ENCODE measurements at regions not wholly inside any gene's neighbourhood (a gene's known extent, or its start where the extent isn't known, plus 50 kb on each side); places are given as distances from the start of the nearest gene placed in this dataset.

DNA sequence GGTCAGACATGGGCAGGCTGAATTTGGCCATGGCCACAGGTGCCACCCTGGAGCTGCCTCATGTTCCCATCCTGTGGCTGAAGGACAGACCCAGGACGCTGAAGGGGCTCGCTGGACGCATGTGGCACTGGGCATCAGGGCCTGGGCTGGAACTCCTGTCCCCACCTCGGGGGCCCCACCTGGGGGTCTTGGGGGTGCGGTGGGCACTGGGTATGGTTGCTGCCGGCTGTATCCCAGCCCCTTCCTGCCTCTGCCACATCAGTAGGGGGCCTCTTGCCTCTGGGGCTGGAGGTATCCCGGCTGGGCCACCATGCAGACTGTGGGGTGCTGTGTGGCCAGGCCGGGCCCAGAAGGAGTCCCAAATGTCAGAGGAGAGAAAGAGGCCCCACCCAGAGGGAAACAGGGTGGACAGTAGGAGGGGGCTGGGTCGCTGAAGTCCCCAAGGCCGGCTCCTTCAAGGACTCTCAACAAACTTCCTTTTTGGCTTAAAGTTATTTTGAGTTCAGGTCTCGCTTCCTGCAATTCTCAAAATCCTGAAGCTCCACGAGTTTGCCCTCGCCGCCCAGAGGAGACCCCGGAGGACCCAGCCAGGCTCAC lies 78.7 kb downstream of the SIK1 start:
- FAIRE-seq = no peak

DNA sequence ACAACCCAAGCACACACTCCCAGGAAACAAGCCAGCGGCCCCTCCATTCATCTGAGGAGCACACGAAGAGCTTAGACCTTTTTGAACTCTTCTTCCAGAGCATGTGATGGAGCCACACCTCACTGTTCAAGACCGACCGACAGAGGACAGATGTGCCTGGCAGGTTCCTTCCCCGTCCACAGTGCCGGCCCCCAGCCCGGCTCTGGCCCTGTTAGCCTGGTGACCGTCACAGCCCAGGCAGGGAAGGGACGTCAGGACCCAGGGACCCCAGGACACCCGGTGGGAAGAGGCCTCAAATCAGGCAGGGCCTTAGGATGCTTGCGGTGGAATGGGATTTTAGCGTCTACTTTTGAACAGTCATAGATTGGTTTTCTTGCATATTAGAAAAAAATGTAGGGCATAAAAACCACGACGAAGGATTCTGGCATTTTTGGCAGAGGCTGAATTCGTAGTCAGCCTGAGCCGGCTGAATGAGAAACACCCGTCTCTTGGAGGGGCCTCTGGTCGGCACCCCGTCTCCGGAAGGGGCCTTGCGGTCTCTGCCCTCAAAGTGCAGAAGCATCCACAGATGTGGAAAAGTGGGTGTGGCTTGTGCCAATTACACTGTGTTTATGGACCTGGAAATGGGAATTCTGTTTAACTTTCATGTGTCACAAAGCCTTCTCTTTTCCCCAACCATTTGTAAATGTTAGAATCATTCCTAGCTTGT lies 79.3 kb downstream of the SIK1 start:
- FAIRE-seq = no peak

- no peak for FAIRE-seq
Observed at GRCh38 chr21:43346551-43346950, 80.4 kb downstream of the SIK1 start.

- no peak for FAIRE-seq
Observed at GRCh38 chr21:43345746-43346409, 81.1 kb downstream of the SIK1 start.

- no peak for FAIRE-seq
Observed at GRCh38 chr21:43345046-43345745, 81.7 kb downstream of the SIK1 start.

GRCh38 chr21:43343992-43344886 lies 82.7 kb downstream of the SIK1 start:
- FAIRE-seq = no peak

DNA sequence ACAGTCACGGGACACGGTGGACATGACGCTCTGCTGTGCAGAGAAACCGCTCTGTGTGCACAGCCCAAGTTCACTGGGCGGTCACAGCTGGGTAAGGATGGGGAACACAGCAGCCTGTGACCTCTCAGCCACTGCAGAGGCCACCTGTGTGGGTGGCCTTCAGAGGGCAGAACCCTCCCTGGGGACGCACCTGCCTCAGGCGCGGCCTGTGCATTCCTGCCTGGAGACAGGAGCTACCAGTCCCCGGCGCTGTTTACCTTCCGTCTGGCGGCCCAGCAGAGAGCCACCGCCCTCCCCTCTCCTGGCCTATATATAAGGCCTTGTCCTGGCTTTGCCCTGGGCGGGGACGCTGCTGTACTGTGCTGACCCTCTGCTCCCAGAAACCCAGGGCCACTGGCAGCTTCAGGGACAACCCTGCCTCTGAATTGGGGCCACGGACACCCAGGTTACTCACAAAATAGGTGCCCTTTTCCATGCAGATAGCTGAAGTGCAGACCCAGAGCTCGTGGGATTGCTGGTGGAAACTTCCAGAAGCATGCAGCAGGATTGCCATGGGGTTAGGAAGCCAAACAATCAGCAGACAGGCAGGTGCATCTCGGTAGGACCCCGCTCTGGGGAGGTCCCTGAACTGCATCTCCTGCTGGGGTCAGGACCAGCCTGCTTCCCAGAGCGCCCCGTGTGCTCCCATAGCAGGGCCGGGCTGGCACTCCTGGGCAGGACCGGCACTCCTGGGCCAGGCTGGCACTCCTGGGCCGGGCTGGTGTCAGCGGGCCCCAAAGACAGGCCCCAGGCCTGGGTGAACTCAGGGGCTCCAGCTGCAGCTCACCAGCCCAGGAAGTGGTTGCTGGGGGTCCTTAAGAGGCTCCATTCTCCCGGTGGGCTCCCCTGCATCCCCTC lies 83.6 kb downstream of the SIK1 start:
- no peak for FAIRE-seq

DNA sequence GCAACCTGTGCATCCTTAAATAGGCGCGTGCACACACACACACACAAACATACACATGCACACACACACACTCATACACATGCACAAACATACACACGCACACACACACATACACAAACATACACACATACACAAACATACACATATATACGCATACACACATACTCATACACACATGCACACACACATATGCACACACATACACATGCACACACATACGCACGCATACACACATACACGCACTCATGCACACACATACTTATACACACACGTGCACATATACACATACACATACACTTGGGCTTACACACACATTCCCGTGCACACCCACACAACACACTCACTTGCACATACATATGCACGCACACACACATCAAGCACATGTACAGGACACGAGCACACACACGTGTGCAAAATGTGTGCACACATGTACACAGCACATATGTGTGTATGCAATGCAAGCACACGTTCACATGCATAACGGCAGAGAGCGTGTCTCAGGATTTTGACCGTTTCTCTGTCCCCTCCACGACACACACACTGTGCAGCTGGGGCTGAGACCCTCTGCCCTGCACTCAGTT lies 84.5 kb downstream of the SIK1 start:
- FAIRE-seq = no peak

- FAIRE-seq = no peak
Observed at GRCh38 chr21:43341378-43342161, 85.4 kb downstream of the SIK1 start.

GRCh38 chr21:43340491-43341377 lies 86.2 kb downstream of the SIK1 start:
- FAIRE-seq = no peak

GRCh38 chr21:43339668-43340067 lies 87.3 kb downstream of the SIK1 start:
- no peak for FAIRE-seq

DNA sequence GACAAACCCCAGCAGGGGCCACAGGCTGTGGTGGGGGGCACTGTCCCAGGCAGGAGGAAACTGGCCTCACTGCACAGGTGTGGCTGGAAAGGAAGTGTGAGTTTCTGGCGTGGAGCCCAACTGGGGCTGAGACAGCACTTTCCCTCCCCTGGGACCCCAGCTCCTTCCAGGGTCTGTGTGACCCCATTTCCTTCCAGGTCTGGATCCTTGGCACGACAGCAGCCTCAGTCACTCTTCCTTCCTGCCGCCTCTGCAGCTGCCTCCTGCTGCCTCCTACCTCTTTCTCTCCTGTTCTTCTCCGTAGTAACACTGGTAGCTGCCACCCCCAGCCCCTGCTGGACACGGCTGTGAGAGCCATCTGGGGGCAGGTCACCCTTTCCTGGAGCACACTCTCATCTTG lies 88.0 kb downstream of the SIK1 start:
- no peak for FAIRE-seq

DNA sequence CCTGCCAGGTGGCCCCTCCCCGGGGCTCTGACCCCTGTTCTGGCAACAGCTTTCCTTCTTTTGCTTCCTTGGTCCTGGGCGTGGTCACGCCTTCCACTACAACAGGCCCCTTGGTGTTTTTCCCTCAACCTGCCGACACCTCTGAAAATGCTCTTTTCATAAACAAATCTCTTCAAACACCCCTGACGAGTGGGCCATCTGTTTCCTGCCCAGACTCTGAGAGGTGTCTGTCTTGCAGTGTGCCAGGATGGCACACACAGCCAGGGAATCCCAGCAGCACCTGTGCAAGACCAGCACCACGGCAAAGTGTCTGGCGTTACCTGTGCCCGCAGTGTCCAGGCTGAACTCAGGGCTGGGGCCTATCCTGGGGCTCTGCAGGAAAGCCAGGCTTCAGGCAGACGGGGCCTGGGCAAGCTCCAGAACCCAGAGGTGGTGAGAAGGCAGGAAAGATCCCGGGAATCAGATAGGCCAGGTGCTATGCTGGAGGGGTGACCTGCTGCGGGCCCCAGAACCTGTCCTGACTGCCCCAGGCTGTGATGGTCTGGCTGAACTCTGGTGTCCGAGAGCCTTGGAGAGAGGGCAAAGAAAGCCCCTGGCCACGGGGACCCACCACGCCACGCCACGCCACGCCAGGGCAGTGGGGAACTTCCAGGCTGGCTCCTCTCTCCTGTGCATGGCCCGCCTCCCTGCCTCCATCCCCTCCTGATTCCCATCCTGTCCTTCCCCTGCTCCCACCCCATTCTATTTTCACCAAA lies 88.9 kb downstream of the SIK1 start:
- FAIRE-seq = no peak

DNA sequence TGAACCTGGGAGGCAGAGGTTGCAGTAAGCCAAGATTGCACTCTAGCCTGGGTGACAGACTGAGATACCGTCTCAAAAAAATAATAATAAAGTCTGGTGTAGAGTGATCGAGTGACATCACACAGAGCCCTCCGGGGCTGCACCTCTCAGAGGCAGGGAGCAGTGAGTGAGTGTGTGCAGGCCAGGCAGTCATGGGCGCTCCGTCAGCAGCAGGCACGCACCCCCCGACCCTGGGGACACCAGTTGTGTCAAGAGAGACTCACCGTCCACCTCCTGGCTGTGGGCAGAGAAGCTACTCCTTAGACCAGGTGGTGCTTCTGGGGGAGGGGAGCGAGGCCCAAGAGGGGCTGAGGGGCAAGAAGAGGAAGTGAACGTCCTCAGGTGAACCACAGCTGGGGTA lies 91.8 kb downstream of the SIK1 start:
- FAIRE-seq = no peak

DNA sequence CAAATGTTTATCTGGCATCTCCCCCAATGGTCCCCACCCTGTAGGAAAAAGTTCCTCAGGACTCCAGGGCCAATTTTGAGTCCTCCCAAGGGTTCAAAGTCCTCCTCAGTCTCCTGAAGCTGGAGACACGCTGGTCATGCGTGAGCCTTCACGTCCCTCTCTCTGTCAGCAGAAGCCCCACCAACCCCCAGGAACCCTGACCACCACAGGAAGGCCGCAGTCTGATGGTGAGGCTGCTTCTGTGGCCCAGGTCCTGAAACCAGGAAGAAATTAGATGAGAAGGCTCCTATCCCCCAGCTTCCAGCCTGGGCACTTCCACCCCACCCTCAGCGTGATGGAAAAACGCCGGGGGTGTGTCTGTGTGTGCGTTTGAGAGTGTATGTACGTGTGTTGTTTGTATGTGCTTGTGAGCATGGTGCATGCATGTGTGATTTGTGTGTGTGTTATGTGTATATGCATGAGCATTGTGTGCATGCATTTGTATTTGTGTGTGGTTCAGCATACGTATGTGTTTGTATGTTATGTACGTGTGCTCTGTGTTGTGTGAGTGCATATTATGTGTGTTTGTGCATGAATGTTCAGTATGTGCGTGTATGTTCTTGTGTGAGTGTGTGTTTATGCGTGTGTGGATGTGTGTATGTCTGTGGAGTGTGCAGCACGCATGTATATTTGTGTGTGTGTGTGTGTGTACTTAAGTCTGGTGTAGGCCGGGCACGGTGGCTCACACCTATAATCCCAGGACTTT lies 92.5 kb downstream of the SIK1 start:
- no peak for FAIRE-seq

GRCh38 chr21:43333298-43334062 lies 93.5 kb downstream of the SIK1 start:
- peak; percentile 23 for FAIRE-seq

DNA sequence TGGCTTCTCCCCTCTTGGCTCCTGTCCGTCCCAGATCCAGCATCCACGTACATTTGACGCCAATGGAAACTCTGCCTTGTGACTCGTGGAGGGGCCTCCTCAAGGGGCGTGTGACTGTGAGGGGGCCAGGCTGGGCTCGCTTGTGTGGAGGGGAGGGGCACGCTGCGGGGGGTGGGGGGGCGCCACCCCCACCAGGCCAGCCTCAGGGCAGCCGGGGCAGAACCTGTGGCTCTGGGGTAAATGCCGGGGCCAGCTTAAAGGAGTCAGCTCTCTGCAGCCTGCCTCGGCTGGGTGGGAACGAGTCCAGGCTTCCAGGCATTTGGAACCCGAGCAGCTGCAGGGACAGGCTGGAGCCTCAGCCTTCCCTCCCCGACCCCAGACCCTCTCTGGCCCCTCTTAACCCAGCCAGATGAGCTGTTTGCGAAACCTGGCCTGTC lies 94.1 kb downstream of the SIK1 start:
- FAIRE-seq = no peak
